ENCODE measurements at regions not wholly inside any gene's neighbourhood (a gene's known extent, or its start where the extent isn't known, plus 50 kb on each side); places are given as distances from the start of the nearest gene placed in this dataset.

GRCh38 chr4:13196721-13197120, 287.4 kb downstream of the RAB28 start:
- no peak for TF ChIP-seq CTCF (IDR thresholded peaks at IDR 0.05)
- Histone ChIP-seq H3K27ac (no peak overlapping the region), H3K4me3 (no peak overlapping the region)
- DNase-seq (ENCODE audit: low spot score): no peak

GRCh38 chr4:13193662-13194061, 290.5 kb downstream of the RAB28 start:
- Histone ChIP-seq H3K27ac (no peak overlapping the region), H3K4me3 (no peak overlapping the region)
- TF ChIP-seq CTCF (IDR thresholded peaks at IDR 0.05): no peak
- no peak for DNase-seq (ENCODE audit: low spot score)

- Histone ChIP-seq H3K4me3 (no peak overlapping the region), H3K27ac (no peak overlapping the region)
- DNase-seq (ENCODE audit: low spot score): no peak
- no peak for TF ChIP-seq CTCF (IDR thresholded peaks at IDR 0.05)
Observed at GRCh38 chr4:13190093-13190721, 293.9 kb downstream of the RAB28 start.

GRCh38 chr4:13184199-13184598, 299.9 kb downstream of the RAB28 start:
- Histone ChIP-seq H3K27ac (no peak overlapping the region), H3K4me3 (no peak overlapping the region)
- no peak for TF ChIP-seq CTCF (IDR thresholded peaks at IDR 0.05)
- DNase-seq (ENCODE audit: low spot score): no peak

- no peak overlapping the region for H3K4me3 ChIP-seq
- no peak for DNase-seq (ENCODE audit: low spot score)
- TF ChIP-seq CTCF (IDR thresholded peaks at IDR 0.05): no peak
Observed at GRCh38 chr4:13182133-13182532, 302.0 kb downstream of the RAB28 start.

GRCh38 chr4:13181681-13182080, 302.5 kb downstream of the RAB28 start:
- Histone ChIP-seq H3K27ac (no peak overlapping the region), H3K4me3 (no peak overlapping the region)
- no peak for TF ChIP-seq CTCF (IDR thresholded peaks at IDR 0.05)
- no peak for DNase-seq (ENCODE audit: low spot score)

More at GRCh38 chr4:13182133-13182532, 302.0 kb downstream of the RAB28 start:
- H3K27ac ChIP-seq: no peak overlapping the region

- no peak for DNase-seq (ENCODE audit: low spot score)
- Histone ChIP-seq H3K27ac (no peak overlapping the region), H3K4me3 (no peak overlapping the region)
- no peak for TF ChIP-seq CTCF (IDR thresholded peaks at IDR 0.05)
Observed at GRCh38 chr4:13180701-13181100, 303.4 kb downstream of the RAB28 start.
